GM23338 (cell line): ENCODE measurements at regions not wholly inside any gene's neighbourhood (a gene's known extent, or its start where the extent isn't known, plus 50 kb on each side); places are given as distances from the start of the nearest gene placed in this dataset.
"Not testable (repeated sequence)": the region's sequence is repeated elsewhere in the genome, so short reads cannot be mapped to it uniquely, and the experiment has no call there.

Source experiments
- CTCF ChIP-seq, 2 experiments: fragments of 200-600 bp in 1 of 2; sonication (generic) in 1 of 2; conservative IDR thresholded peaks; 2 replicates each; pipeline versions ENCODE4 v1.5.1 to v1.6.1; 2016 to 2017; ENCODE audit warnings: antibody characterized with exemption in 2 of 2, low read depth in 2 of 2, mild to moderate bottlenecking in 2 of 2, moderate library complexity in 1 of 2
- EZH2 ChIP-seq: fragments of 200-600 bp; sonication (generic); IDR thresholded peaks from one replicate; pipeline ENCODE4 v1.8.0; 2017; ENCODE audit warnings: antibody characterized with exemption, mild to moderate bottlenecking, low read depth; ENCODE audit not compliant: unreplicated experiment
- EZH2phosphoT487 ChIP-seq: fragments of 200-600 bp; sonication (generic); IDR thresholded peaks from one replicate; pipeline ENCODE4 v1.8.1; 2018; ENCODE audit warnings: antibody characterized with exemption; ENCODE audit not compliant: unreplicated experiment
- JUNB ChIP-seq: IDR thresholded peaks from one replicate; pipeline ENCODE4 v1.6.1; 2016; ENCODE audit warnings: antibody characterized with exemption; ENCODE audit not compliant: unreplicated experiment
- NANOG ChIP-seq: IDR thresholded peaks from 2 replicates; pipeline ENCODE4 v1.6.1; 2016; ENCODE audit warnings: antibody characterized with exemption, borderline replicate concordance
- POLR2AphosphoS5 ChIP-seq: IDR thresholded peaks from 2 replicates; pipeline ENCODE4 v1.6.1; 2016; ENCODE audit warnings: antibody characterized with exemption, low read depth
- REST ChIP-seq: IDR thresholded peaks from one replicate; pipeline ENCODE4 v1.6.1; 2018; ENCODE audit warnings: antibody characterized with exemption; ENCODE audit not compliant: unreplicated experiment

GRCh38 chr15:31665732-31666131, 339.1 kb downstream of the KLF13 start:
- TF ChIP-seq CTCF (conservative IDR thresholded peaks at IDR 0.05; ENCODE audit: low read depth in 2 of 2); JUNB; POLR2AphosphoS5; REST; EZH2; EZH2phosphoT487; NANOG: not testable (repeated sequence)
